ENCODE measurements at regions not wholly inside any gene's neighbourhood (a gene's known extent, or its start where the extent isn't known, plus 50 kb on each side); places are given as distances from the start of the nearest gene placed in this dataset.

DNA sequence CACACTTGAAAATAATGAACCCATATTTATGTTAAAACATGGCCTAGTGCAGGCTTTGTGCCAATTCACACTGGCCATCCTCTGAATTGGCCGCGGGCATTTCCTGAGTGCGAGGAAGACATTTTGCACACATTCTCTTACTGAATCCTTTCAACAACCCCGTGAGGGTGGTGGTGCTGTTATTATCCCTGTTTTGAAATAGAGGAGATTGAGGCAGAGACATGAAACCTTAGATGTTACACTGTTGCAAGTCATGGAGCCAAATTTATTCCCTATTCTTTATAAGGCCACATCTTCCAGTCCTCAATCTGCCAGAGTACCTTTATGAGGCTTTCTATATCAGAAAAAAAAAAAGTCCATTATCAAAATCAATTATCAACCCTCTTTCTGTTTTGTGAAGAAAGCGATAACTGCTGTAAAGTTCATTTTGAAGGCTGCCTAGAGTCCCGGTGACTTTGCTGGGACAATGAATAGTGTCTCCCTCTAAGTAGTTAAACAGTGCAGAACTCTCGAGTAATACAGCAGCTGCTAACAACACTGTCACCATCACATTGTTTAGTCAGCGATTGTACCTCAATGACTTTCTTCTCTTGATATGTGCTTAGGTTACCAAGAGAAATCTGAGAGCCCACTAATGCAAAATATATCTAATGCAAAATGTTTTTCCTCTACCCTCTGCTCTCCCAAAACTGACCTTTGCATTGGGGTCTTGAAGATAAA is 242.3 kb upstream of the PPARGC1A start:
- Histone ChIP-seq H3K9ac (replicated peaks in 1 of 4; ENCODE audit: extremely low read depth in 1 of 4, low read depth in 3 of 4, low read length in 3 of 4) (no peak overlapping the region), H3K4ac (replicated peaks; ENCODE audit: insufficient read length, low read depth, low read length) (no peak overlapping the region), H2BK5ac (ENCODE audit: low read depth, low read length) (no peak overlapping the region), H4K20me1 (replicated peaks in 1 of 2; ENCODE audit: control insufficient read depth in 1 of 2, insufficient read depth in 2 of 2, low read length in 2 of 2) (no peaks in the 10 kb centered on the region), H3K56ac (replicated peaks; ENCODE audit: insufficient read length, low read depth, low read length) (no peak overlapping the region), H3K9me3 (ENCODE audit: insufficient read depth in 2 of 2, low read depth in 1 of 2, low read length in 1 of 2) (no peaks in the 10 kb centered on the region), H2AK5ac (ENCODE audit: low read depth, low read length) (no peak overlapping the region), H3K4me3 (ENCODE audit: extremely low read depth in 1 of 4, insufficient read depth in 2 of 4, low read depth in 3 of 4, low read length in 4 of 4) (no peak overlapping the region), H3K4me1 (replicated peaks in 1 of 4; ENCODE audit: control insufficient read depth in 3 of 4, insufficient read depth in 4 of 4, low read length in 3 of 4) (no peaks in the 10 kb centered on the region), H2BK20ac (ENCODE audit: low read length) (no peak overlapping the region), H4K8ac (ENCODE audit: extremely low read depth, insufficient read depth, low read length) (no peak overlapping the region), H2BK120ac (replicated peaks; ENCODE audit: low read depth, low read length) (no peak overlapping the region), H3K27me3 (replicated peaks in 1 of 4; ENCODE audit: control insufficient read depth in 3 of 4, extremely low read depth in 1 of 4, insufficient read depth in 3 of 4, low read length in 3 of 4) (no peaks in the 10 kb centered on the region), H3K23ac (ENCODE audit: insufficient read length) (no peak overlapping the region), H3K79me2 (ENCODE audit: control insufficient read depth in 1 of 2, insufficient read depth in 2 of 2, low read length in 2 of 2) (no peaks in the 10 kb centered on the region), H3K36me3 (ENCODE audit: control insufficient read depth in 2 of 4, insufficient read depth in 4 of 4, low read length in 3 of 4) (no peaks in the 10 kb centered on the region), H2BK12ac (ENCODE audit: low read depth, low read length) (no peak overlapping the region), H3K23me2 (ENCODE audit: low read depth, low read length) (no peaks in the 10 kb centered on the region), H4K91ac (replicated peaks; ENCODE audit: insufficient read length, low read length) (no peak overlapping the region), H4K5ac (ENCODE audit: insufficient read length, low read depth, low read length) (no peak overlapping the region), H2AFZ (ENCODE audit: low read length) (no peak overlapping the region), H3K27ac (ENCODE audit: low read depth, low read length) (no peak overlapping the region), H3K18ac (ENCODE audit: extremely low read depth, low read length) (no peak overlapping the region), H3K14ac (ENCODE audit: insufficient read length) (no peak overlapping the region), H3K4me2 (ENCODE audit: insufficient read depth in 1 of 2, low read depth in 2 of 2, low read length in 2 of 2) (no peak overlapping the region), H2BK15ac (ENCODE audit: low read length) (no peak overlapping the region), H3K79me1 (ENCODE audit: low read depth, low read length) (no peaks in the 10 kb centered on the region)
- DNase-seq (ENCODE audit: low read depth in 1 of 2, low spot score in 2 of 2): no peak
- ChIA-PET CTCF (ENCODE audit: partially characterized antibody) (interaction anchor here (0.7 kb wide), 1 partner anchor 143 kb away, joined by 3 read pairs; no protein-coding TSS in a partner anchor), POLR2A (ENCODE audit: partially characterized antibody) (interaction anchor here (0.9 kb wide), 1 partner anchor 11 kb away, joined by 3 read pairs; no protein-coding TSS in a partner anchor)
- WGBS, 2 experiments (ENCODE audit: extremely low coverage in 1 of 2, insufficient coverage in 1 of 2, insufficient read length in 1 of 2, insufficient replicate concordance in 2 of 2, low coverage in 1 of 2, low lambda C conversion rate in 2 of 2, missing lambda C conversion rate in 1 of 2): 91% methylated on average over 8 of the region's 8 CpGs; no CpG with 5 or more reads in 1 of the 2 experiments
- no peak for FAIRE-seq
- no peak for TF ChIP-seq SAP30 (IDR thresholded peaks at IDR 0.05; ENCODE audit: insufficient read depth, insufficient replicate concordance, low read length)
- TF ChIP-seq TBP (IDR thresholded peaks at IDR 0.05; ENCODE audit: low read depth, low read length): no peak
- no peak for TF ChIP-seq SRF (IDR thresholded peaks at IDR 0.05; ENCODE audit: low read depth, low read length)
- TF ChIP-seq RNF2 (IDR thresholded peaks at IDR 0.05; ENCODE audit: borderline replicate concordance, low read depth, low read length, missing control alignments, poor library complexity, severe bottlenecking): no peak
- TF ChIP-seq TAF7 (optimal IDR thresholded peaks at IDR 0.05; ENCODE audit: borderline replicate concordance, low read depth, low read length): no peak
- TF ChIP-seq ASH2L (IDR thresholded peaks at IDR 0.05; ENCODE audit: low read length): no peak
- no peak for TF ChIP-seq GTF2F1 (IDR thresholded peaks at IDR 0.05; ENCODE audit: borderline replicate concordance, low read depth, low read length)
- TF ChIP-seq BCL11A (IDR thresholded peaks at IDR 0.05; ENCODE audit: low read depth in 2 of 2, low read length in 2 of 2): no peak
- no peak for TF ChIP-seq SIX5 (IDR thresholded peaks at IDR 0.05; ENCODE audit: low read depth, low read length)
- no peak for TF ChIP-seq SIRT6 (IDR thresholded peaks at IDR 0.05; ENCODE audit: low read length)
- TF ChIP-seq CTBP2 (IDR thresholded peaks at IDR 0.05; ENCODE audit: borderline replicate concordance, insufficient read depth, insufficient read length, low read length): no peak
- no peak for TF ChIP-seq CHD2 (IDR thresholded peaks at IDR 0.05; ENCODE audit: low read length)
